Bronchial epithelial cell (primary cell): ENCODE measurements at regions not wholly inside any gene's neighbourhood (a gene's known extent, or its start where the extent isn't known, plus 50 kb on each side); places are given as distances from the start of the nearest gene placed in this dataset.

Experiments used
- DNase-seq: peaks from one replicate; pipeline ENCODE4 v3.0.0-alpha.2; 2010; ENCODE audit warnings: low read depth
- FAIRE-seq: peaks from 2 replicates; lab custom pipeline; 2011; peaks lifted over from hg19 to GRCh38; lab: Jason Lieb, UNC
- H3K27me3 ChIP-seq: 2 replicates; pipeline ENCODE4 v1.5.1; 2011; ENCODE audit warnings: low read length; ENCODE audit not compliant: control insufficient read depth, insufficient read depth
- H3K36me3 ChIP-seq: 2 replicates; pipeline ENCODE4 v1.5.1; 2011; ENCODE audit warnings: low read length; ENCODE audit not compliant: control insufficient read depth, insufficient read depth
- H3K4me3 ChIP-seq: 2 replicates; pipeline ENCODE4 v1.5.1; 2011; ENCODE audit warnings: mild to moderate bottlenecking, low read depth, low read length, control low read depth
- CTCF ChIP-seq: IDR thresholded peaks from 2 replicates; pipeline ENCODE4 v1.5.1; 2011; ENCODE audit warnings: mild to moderate bottlenecking, moderate library complexity, low read length, control low read depth, inconsistent platforms; ENCODE audit not compliant: insufficient read depth, severe bottlenecking

DNA sequence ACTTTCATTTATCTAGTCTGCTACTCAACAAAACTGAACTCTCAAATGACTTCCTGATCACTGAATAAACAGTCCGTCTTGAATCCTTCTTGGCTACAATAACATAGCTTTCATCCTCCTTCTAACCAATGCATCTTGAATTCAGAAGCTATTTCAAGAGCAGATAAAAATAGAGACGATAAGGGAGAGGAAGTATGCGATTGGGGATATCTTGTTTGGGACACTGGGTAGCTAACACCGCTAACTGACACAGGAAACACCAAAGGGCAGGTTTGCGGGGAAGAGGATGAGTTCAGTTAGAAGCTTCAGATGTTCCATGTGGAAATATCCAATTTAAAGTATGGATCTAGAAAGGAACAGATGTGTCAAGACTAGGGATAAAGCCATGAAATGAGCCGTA is 102.5 kb downstream of the SLC41A2 start:
- peaks cover 1% of the 10 kb centered on the region for H3K27me3 ChIP-seq
- DNase-seq (no peak), FAIRE-seq (no peak)
- no peak overlapping the region for H3K4me3 ChIP-seq
- H3K36me3 ChIP-seq, result no peaks in the 10 kb centered on the region
- no peak for TF ChIP-seq CTCF

- no peak for DNase-seq
- H3K27me3 ChIP-seq, result peaks cover 1% of the 10 kb centered on the region
- no peaks in the 10 kb centered on the region for H3K36me3 ChIP-seq
- no peak for TF ChIP-seq CTCF
- FAIRE-seq, result no peak
- H3K4me3 ChIP-seq, result no peak overlapping the region
Observed at GRCh38 chr12:104852896-104853295, 105.2 kb downstream of the SLC41A2 start.

- TF ChIP-seq CTCF, result no peak
- no peak for DNase-seq
Observed at GRCh38 chr12:104852102-104852501, 106.0 kb downstream of the SLC41A2 start.

DNA sequence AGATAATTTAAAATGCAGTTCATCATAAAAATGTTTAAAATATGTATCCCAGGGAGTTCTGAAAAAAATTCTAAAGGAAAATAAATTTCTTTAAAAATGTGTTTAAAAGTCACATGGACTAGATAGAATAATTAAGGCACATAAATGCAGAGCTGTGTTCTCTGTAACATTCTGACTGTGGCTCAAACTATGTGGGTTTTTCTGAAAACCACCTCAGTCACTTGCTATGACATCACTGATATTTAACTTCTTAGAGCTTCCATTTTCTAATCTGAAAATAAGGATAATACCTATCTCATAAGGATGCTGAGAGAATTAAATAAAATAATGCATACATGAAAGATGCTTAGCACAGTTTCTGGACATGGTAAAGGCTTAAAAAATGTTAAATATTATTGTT is 107.3 kb downstream of the SLC41A2 start:
- no peak for TF ChIP-seq CTCF
- H3K27me3 ChIP-seq, result no peaks in the 10 kb centered on the region
- FAIRE-seq, result no peak
- no peak overlapping the region for H3K4me3 ChIP-seq
- H3K36me3 ChIP-seq, result no peaks in the 10 kb centered on the region
- DNase-seq, result no peak

More at GRCh38 chr12:104852102-104852501, 106.0 kb downstream of the SLC41A2 start:
- no peaks in the 10 kb centered on the region for H3K36me3 ChIP-seq
- peaks cover 1% of the 10 kb centered on the region for H3K27me3 ChIP-seq
- FAIRE-seq, result no peak
- no peak overlapping the region for H3K4me3 ChIP-seq

DNA sequence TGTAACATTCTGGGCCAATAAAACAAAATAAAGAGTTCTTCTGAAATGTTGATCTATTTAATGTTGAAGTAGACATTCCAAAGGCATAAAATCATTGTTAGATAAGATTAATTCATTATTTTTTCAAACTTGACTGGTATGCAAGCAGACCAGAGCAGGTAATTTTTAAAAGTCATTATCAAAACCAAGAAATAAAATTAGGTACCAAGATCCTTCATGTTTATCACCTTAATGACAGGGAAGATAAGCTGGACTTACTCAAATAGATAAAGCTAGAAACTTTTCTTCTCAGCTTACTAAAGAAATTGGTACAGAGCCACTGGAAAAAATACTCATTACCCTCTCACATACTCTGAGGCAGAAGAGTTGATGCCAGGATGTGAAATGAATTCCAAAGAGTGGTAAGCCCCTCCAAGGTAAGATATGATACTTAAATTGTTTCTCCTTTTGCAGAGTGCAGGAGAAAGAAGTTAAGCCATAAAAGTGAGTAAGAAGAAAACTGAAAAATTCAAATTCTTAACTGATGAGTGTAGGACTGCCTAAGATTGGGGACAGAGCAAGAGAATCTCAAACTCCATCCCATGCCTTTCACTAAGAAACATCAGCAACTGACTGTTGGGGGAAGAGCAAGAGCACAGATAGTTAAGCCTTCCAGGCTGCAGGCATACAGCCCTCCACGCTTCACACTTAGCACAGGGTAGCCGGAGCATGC is 111.9 kb downstream of the SLC41A2 start:
- no peaks in the 10 kb centered on the region for H3K27me3 ChIP-seq
- no peaks in the 10 kb centered on the region for H3K36me3 ChIP-seq
- no peak for TF ChIP-seq CTCF
- no peak overlapping the region for H3K4me3 ChIP-seq
- no peak for DNase-seq
- FAIRE-seq, result no peak

DNA sequence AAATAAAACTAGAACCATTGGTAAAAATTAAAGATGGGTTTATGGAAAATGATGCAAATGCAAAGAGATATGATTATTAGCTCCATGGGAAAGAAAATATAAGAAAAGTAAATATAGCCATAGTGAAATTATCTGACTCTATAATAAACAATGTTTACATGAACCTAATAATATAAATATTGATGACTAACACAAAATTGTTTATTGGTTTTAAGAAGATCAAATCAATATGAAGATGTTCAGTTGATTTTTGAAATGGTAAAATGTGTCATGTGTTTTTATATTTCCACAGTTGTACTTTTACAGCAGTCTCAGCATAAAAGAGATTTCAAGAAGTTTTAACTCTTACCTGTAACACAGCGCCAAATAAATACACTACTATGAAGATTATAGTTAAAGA is 114.0 kb downstream of the SLC41A2 start:
- no peaks in the 10 kb centered on the region for H3K27me3 ChIP-seq
- no peak for TF ChIP-seq CTCF
- no peak overlapping the region for H3K4me3 ChIP-seq
- FAIRE-seq, result no peak
- H3K36me3 ChIP-seq, result no peaks in the 10 kb centered on the region
- no peak for DNase-seq
